Liver (tissue), 3 donors: ENCODE measurements at regions not wholly inside any gene's neighbourhood (a gene's known extent, or its start where the extent isn't known, plus 50 kb on each side); places are given as distances from the start of the nearest gene placed in this dataset.

Source experiments
- ATF3 ChIP-seq: IDR thresholded peaks from 2 replicates; pipeline ENCODE4 v1.6.1; 2016; ENCODE audit warnings: antibody characterized with exemption
- CTCF ChIP-seq: fragments of 150-350 bp; IDR thresholded peaks from 2 replicates; pipeline ENCODE4 v1.5.1; 2017; ENCODE audit warnings: improper control_type of control experiment, low read depth, low read length; ENCODE audit not compliant: missing input control
- FOXA1 ChIP-seq: IDR thresholded peaks from 2 replicates; pipeline ENCODE4 v1.6.1; 2016; ENCODE audit warnings: antibody characterized with exemption
- JUND ChIP-seq, 2 donors: IDR thresholded peaks; 2 replicates each; pipeline ENCODE4 v1.6.1; 2016; ENCODE audit warnings: antibody characterized with exemption in 2 of 2
- MAX ChIP-seq: IDR thresholded peaks from 2 replicates; pipeline ENCODE4 v1.6.1; 2016; ENCODE audit warnings: antibody characterized with exemption
- RAD21 ChIP-seq, 2 donors: IDR thresholded peaks; 2 replicates each; pipeline ENCODE4 v1.6.1; 2016; ENCODE audit warnings: antibody characterized with exemption in 2 of 2, mild to moderate bottlenecking in 2 of 2
- REST ChIP-seq: IDR thresholded peaks from 2 replicates; pipeline ENCODE4 v1.6.1; 2016; ENCODE audit warnings: antibody characterized with exemption, mild to moderate bottlenecking
- SP1 ChIP-seq: IDR thresholded peaks from 2 replicates; pipeline ENCODE4 v1.6.1; 2018; ENCODE audit warnings: antibody characterized with exemption, mild to moderate bottlenecking
- TAF1 ChIP-seq: conservative IDR thresholded peaks from 2 replicates; pipeline ENCODE4 v1.6.1; 2016; ENCODE audit warnings: antibody characterized with exemption, mild to moderate bottlenecking
- YY1 ChIP-seq: IDR thresholded peaks from 2 replicates; pipeline ENCODE4 v1.6.1; 2016; ENCODE audit warnings: antibody characterized with exemption, mild to moderate bottlenecking
- ZBTB33 ChIP-seq: IDR thresholded peaks from 2 replicates; pipeline ENCODE4 v1.6.1; 2016; ENCODE audit warnings: antibody characterized with exemption
- donor health status: healthy.
- donor health status: healthy.

GRCh38 chr4:57682275-57682674, 572.1 kb upstream of the IGFBP7 start:
- TF ChIP-seq REST, result no peak
- TF ChIP-seq CTCF, result no peak
- no peak for TF ChIP-seq RAD21 (IDR thresholded peaks at IDR 0.05)
- no peak for TF ChIP-seq TAF1
- TF ChIP-seq YY1, result no peak
- TF ChIP-seq MAX, result no peak
- TF ChIP-seq ATF3, result no peak
- no peak for TF ChIP-seq SP1
- no peak for TF ChIP-seq JUND (IDR thresholded peaks at IDR 0.05)
- TF ChIP-seq FOXA1, result no peak
- no peak for TF ChIP-seq ZBTB33
